ENCODE measurements at regions not wholly inside any gene's neighbourhood (a gene's known extent, or its start where the extent isn't known, plus 50 kb on each side); places are given as distances from the start of the nearest gene placed in this dataset.

- no peak overlapping the region for H3K4me2 ChIP-seq (replicated peaks; ENCODE audit: extremely low read depth, low read length, poor library complexity, severe bottlenecking)
- H3K9ac ChIP-seq (ENCODE audit: insufficient read depth, low read length, poor library complexity, severe bottlenecking) = no peak overlapping the region
- Mint-ChIP-seq H3K9me3 (peaks cover 0 to 13% (median 3%) of the 10 kb centered on the region in 7 donors), H3K27ac (no peak overlapping the region), H3K4me3 (no peak overlapping the region), H3K27me3 (ENCODE audit: low read depth in 3 of 3) (peaks cover 0 to 8% (median 3%) of the 10 kb centered on the region in 3 donors), H3K4me1 (no peaks in the 10 kb centered on the region), H3K36me3 (no peaks in the 10 kb centered on the region)
- no peak overlapping the region for H2AFZ ChIP-seq (ENCODE audit: insufficient read depth, low read depth, low read length, poor library complexity, severe bottlenecking)
- no peak overlapping the region for H3K27ac ChIP-seq (ENCODE audit: low read depth in 1 of 2, low read length in 2 of 2)
- no peaks in the 10 kb centered on the region for H3K27me3 ChIP-seq (ENCODE audit: control insufficient read depth in 2 of 2, insufficient read depth in 2 of 2, low read length in 2 of 2)
- H3K4me1 ChIP-seq (ENCODE audit: control insufficient read depth in 1 of 2, insufficient read depth in 2 of 2, low read length in 2 of 2) = no peaks in the 10 kb centered on the region
- intact Hi-C loops (cut with micrococcal nuclease) = no loop called here
- no peaks in the 10 kb centered on the region for H4K20me1 ChIP-seq (ENCODE audit: insufficient read depth, low read length)
- H3K4me3 ChIP-seq (replicated peaks in 1 of 3; ENCODE audit: low read depth in 2 of 3, low read length in 3 of 3) = no peak overlapping the region
- no peaks in the 10 kb centered on the region for H3K79me2 ChIP-seq (ENCODE audit: insufficient read depth, low read length)
- peaks cover 0 to 11% of the 10 kb centered on the region in 2 donors for H3K9me3 ChIP-seq (replicated peaks in 1 of 2; ENCODE audit: control insufficient read depth in 1 of 2, insufficient read depth in 1 of 2, low read length in 2 of 2)
- TF ChIP-seq CTCF (IDR thresholded peaks at IDR 0.05) = no peak
- no peak for DNase-seq
- WGBS (ENCODE audit: insufficient coverage) = no CpG with 5 or more reads among the region's 5 CpGs
- no peaks in the 10 kb centered on the region for H3K36me3 ChIP-seq (replicated peaks in 1 of 2; ENCODE audit: control insufficient read depth in 1 of 2, insufficient read depth in 2 of 2, low read length in 2 of 2)
Measured at GRCh38 chr13:110989331-110989730, 74.5 kb upstream of the ANKRD10 start.

DNA sequence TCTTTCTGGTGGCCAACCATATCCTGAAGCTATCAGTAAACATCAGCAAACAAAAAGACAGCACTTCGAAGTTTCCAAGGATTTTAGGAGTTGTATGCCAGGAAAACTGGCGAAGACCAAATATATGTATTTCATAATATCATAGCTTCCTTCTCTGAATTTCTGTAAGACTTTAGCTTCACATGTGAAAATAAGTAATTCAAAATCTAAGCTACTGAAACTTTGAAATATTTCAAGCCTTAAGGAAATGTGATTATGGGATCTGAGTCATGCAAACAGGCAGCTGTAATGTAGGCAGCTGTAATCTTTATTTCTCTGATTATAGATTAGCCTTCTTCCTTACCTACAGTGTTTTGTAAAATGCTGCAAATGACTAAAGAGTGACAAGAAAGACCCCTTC, 70.7 kb upstream of the ANKRD10 start:
- no CpG with 5 or more reads among the region's 2 CpGs for WGBS (ENCODE audit: insufficient coverage)
- no peak overlapping the region for H3K27ac Mint-ChIP-seq
- no peaks in the 10 kb centered on the region for H4K20me1 ChIP-seq (ENCODE audit: insufficient read depth, low read length)
- peaks cover 4% of the 10 kb centered on the region for H3K4me1 Mint-ChIP-seq
- intact Hi-C loops (cut with micrococcal nuclease) = no loop called here
- TF ChIP-seq CTCF (IDR thresholded peaks at IDR 0.05) = no peak
- no peaks in the 10 kb centered on the region for H3K9me3 ChIP-seq (replicated peaks in 1 of 2; ENCODE audit: control insufficient read depth in 1 of 2, insufficient read depth in 1 of 2, low read length in 2 of 2)
- no peak overlapping the region for H2AFZ ChIP-seq (ENCODE audit: insufficient read depth, low read depth, low read length, poor library complexity, severe bottlenecking)
- no peak for DNase-seq
- H3K4me3 Mint-ChIP-seq = no peak overlapping the region
- H3K4me3 ChIP-seq (replicated peaks in 1 of 3; ENCODE audit: low read depth in 2 of 3, low read length in 3 of 3) = no peak overlapping the region
- H3K36me3 ChIP-seq (replicated peaks in 1 of 2; ENCODE audit: control insufficient read depth in 1 of 2, insufficient read depth in 2 of 2, low read length in 2 of 2) = no peaks in the 10 kb centered on the region
- H3K4me2 ChIP-seq (replicated peaks; ENCODE audit: extremely low read depth, low read length, poor library complexity, severe bottlenecking) = no peak overlapping the region
- no peaks in the 10 kb centered on the region for H3K79me2 ChIP-seq (ENCODE audit: insufficient read depth, low read length)
- H3K9me3 Mint-ChIP-seq = peaks cover 0 to 7% (median 0%) of the 10 kb centered on the region in 7 donors
- H3K27me3 Mint-ChIP-seq (ENCODE audit: low read depth in 3 of 3) = peaks cover 3 to 12% (median 4%) of the 10 kb centered on the region in 3 donors
- H3K27me3 ChIP-seq (ENCODE audit: control insufficient read depth in 2 of 2, insufficient read depth in 2 of 2, low read length in 2 of 2) = no peaks in the 10 kb centered on the region
- H3K9ac ChIP-seq (ENCODE audit: insufficient read depth, low read length, poor library complexity, severe bottlenecking) = no peak overlapping the region
- H3K36me3 Mint-ChIP-seq = no peaks in the 10 kb centered on the region
- H3K4me1 ChIP-seq (ENCODE audit: control insufficient read depth in 1 of 2, insufficient read depth in 2 of 2, low read length in 2 of 2) = no peaks in the 10 kb centered on the region
- no peak overlapping the region for H3K27ac ChIP-seq (ENCODE audit: low read depth in 1 of 2, low read length in 2 of 2)
